Adipocyte (in vitro differentiated cells): ENCODE measurements at regions not wholly inside any gene's neighbourhood (a gene's known extent, or its start where the extent isn't known, plus 50 kb on each side); places are given as distances from the start of the nearest gene placed in this dataset.
"Not testable (repeated sequence)": the region's sequence is repeated elsewhere in the genome, so short reads cannot be mapped to it uniquely, and the experiment has no call there.

Source experiments
- DNase-seq: peaks from one replicate; pipeline ENCODE4 v3.0.0-alpha.2; 2015; ENCODE audit warnings: low read depth
- H3K27me3 ChIP-seq: replicated peaks from 2 replicates; pipeline ENCODE4 v1.7.0; 2013; ENCODE audit warnings: mild to moderate bottlenecking, low read length, moderate library complexity; ENCODE audit not compliant: control insufficient read depth, insufficient read depth
- H3K36me3 ChIP-seq: 2 replicates; pipeline ENCODE4 v1.7.0; 2013; ENCODE audit warnings: low read length, mild to moderate bottlenecking, moderate library complexity; ENCODE audit not compliant: control insufficient read depth, insufficient read depth, severe bottlenecking
- H3K4me1 ChIP-seq: 2 replicates; pipeline ENCODE4 v1.7.0; 2013; ENCODE audit warnings: mild to moderate bottlenecking, low read length, moderate library complexity; ENCODE audit not compliant: control insufficient read depth, insufficient read depth
- H3K4me3 ChIP-seq: 2 replicates; pipeline ENCODE4 v1.7.0; 2013; ENCODE audit warnings: mild to moderate bottlenecking, low read length, moderate library complexity
- H3K9ac ChIP-seq: 2 replicates; pipeline ENCODE4 v1.7.0; 2013; ENCODE audit warnings: mild to moderate bottlenecking, low read length, moderate library complexity
- H3K9me3 ChIP-seq: 2 replicates; pipeline ENCODE4 v1.7.0; 2013; ENCODE audit warnings: mild to moderate bottlenecking, low read length, moderate library complexity; ENCODE audit not compliant: control insufficient read depth

GRCh38 chr7:149995369-149996026 is 121.7 kb downstream of the ATP6V0E2 start:
- not testable (repeated sequence) for H3K9ac ChIP-seq, H3K9me3 ChIP-seq, DNase-seq

GRCh38 chr7:150000780-150001599 is 127.2 kb downstream of the ATP6V0E2 start:
- not testable (repeated sequence) for H3K4me1 ChIP-seq, H3K4me3 ChIP-seq, H3K27me3 ChIP-seq, DNase-seq, H3K36me3 ChIP-seq, H3K9ac ChIP-seq, H3K9me3 ChIP-seq

More at GRCh38 chr7:149995369-149996026, 121.7 kb downstream of the ATP6V0E2 start:
- H3K27me3 ChIP-seq, H3K4me3 ChIP-seq, H3K4me1 ChIP-seq, H3K36me3 ChIP-seq: not testable (repeated sequence)

- DNase-seq: no peak
- H3K4me3 ChIP-seq: no peak overlapping the region
- H3K4me1 ChIP-seq: no peaks in the 10 kb centered on the region
- no peaks in the 10 kb centered on the region for H3K27me3 ChIP-seq
- no peaks in the 10 kb centered on the region for H3K36me3 ChIP-seq
- peaks cover 4% of the 10 kb centered on the region for H3K9me3 ChIP-seq
- H3K9ac ChIP-seq: no peak overlapping the region
Observed at GRCh38 chr7:150003304-150003810, 129.6 kb downstream of the ATP6V0E2 start.

GRCh38 chr7:150003973-150004372 is 130.2 kb downstream of the ATP6V0E2 start:
- H3K36me3 ChIP-seq, H3K4me3 ChIP-seq, H3K27me3 ChIP-seq, H3K4me1 ChIP-seq, H3K9ac ChIP-seq, H3K9me3 ChIP-seq, DNase-seq: not testable (repeated sequence)

GRCh38 chr7:150004843-150005242 is 131.1 kb downstream of the ATP6V0E2 start:
- not testable (repeated sequence) for DNase-seq, H3K4me1 ChIP-seq, H3K36me3 ChIP-seq, H3K4me3 ChIP-seq, H3K9ac ChIP-seq, H3K27me3 ChIP-seq, H3K9me3 ChIP-seq

- not testable (repeated sequence) for DNase-seq, H3K4me1 ChIP-seq, H3K9me3 ChIP-seq, H3K36me3 ChIP-seq, H3K9ac ChIP-seq, H3K4me3 ChIP-seq, H3K27me3 ChIP-seq
Observed at GRCh38 chr7:150009620-150010303, 136.0 kb downstream of the ATP6V0E2 start.

- H3K9ac ChIP-seq, H3K36me3 ChIP-seq, H3K27me3 ChIP-seq, H3K9me3 ChIP-seq, DNase-seq, H3K4me1 ChIP-seq, H3K4me3 ChIP-seq: not testable (repeated sequence)
Observed at GRCh38 chr7:150016651-150017189, 143.0 kb downstream of the ATP6V0E2 start.

- not testable (repeated sequence) for H3K4me3 ChIP-seq, H3K9ac ChIP-seq, DNase-seq, H3K27me3 ChIP-seq, H3K9me3 ChIP-seq, H3K4me1 ChIP-seq, H3K36me3 ChIP-seq
Observed at GRCh38 chr7:150020210-150020609, 146.4 kb downstream of the ATP6V0E2 start.

- H3K9me3 ChIP-seq: not testable (repeated sequence)
Observed at GRCh38 chr7:150024550-150025490, 151.1 kb downstream of the ATP6V0E2 start.

GRCh38 chr7:150025802-150026201 is 152.0 kb downstream of the ATP6V0E2 start:
- H3K9me3 ChIP-seq, H3K9ac ChIP-seq, DNase-seq, H3K36me3 ChIP-seq, H3K4me3 ChIP-seq, H3K27me3 ChIP-seq, H3K4me1 ChIP-seq: not testable (repeated sequence)

More at GRCh38 chr7:150024550-150025490, 151.1 kb downstream of the ATP6V0E2 start:
- not testable (repeated sequence) for H3K9ac ChIP-seq, H3K4me3 ChIP-seq, H3K36me3 ChIP-seq, DNase-seq, H3K4me1 ChIP-seq, H3K27me3 ChIP-seq
